ENCODE measurements at regions not wholly inside any gene's neighbourhood (a gene's known extent, or its start where the extent isn't known, plus 50 kb on each side); places are given as distances from the start of the nearest gene placed in this dataset.
"Not testable (repeated sequence)": the region's sequence is repeated elsewhere in the genome, so short reads cannot be mapped to it uniquely, and the experiment has no call there.

DNA sequence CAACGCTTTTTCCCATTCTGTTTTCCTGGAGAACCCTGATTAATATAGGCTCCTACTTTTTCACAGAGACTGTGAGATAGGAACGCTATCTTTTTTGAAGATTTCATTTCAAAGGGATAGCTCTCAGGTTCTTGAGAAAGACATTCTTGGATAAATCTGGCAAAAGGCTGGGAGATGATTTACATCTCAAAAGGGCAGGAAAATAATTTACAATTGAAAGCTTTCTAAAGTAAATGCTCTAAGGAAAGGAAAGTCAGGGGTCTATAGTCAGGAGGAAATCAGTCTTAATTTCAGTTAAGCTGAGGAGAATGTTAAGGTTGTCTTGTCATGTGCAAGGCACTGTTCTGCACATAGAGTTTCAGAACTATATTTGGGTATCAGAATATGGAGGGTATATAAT lies 278.8 kb downstream of the KIF20B start:
- H3K27ac ChIP-seq, result no peak overlapping the region
- no peak for TF ChIP-seq FOXP2 (optimal IDR thresholded peaks at IDR 0.05; ENCODE audit: control extremely low read depth, extremely low read length, insufficient read depth)
- TF ChIP-seq EZH2 (IDR thresholded peaks at IDR 0.05), result no peak
- TF ChIP-seq POLR2AphosphoS5 (IDR thresholded peaks at IDR 0.05; ENCODE audit: borderline replicate concordance, low read depth, low read length), result no peak
- H3K9ac ChIP-seq (ENCODE audit: insufficient read length), result no peak overlapping the region
- no peaks in the 10 kb centered on the region for H3K9me3 ChIP-seq (ENCODE audit: low read depth, low read length)
- no peak overlapping the region for H3K4me3 ChIP-seq
- H3K36me3 ChIP-seq (ENCODE audit: insufficient read depth, low read length), result no peaks in the 10 kb centered on the region
- no peak for DNase-seq (ENCODE audit: low read depth, low spot score)

DNA sequence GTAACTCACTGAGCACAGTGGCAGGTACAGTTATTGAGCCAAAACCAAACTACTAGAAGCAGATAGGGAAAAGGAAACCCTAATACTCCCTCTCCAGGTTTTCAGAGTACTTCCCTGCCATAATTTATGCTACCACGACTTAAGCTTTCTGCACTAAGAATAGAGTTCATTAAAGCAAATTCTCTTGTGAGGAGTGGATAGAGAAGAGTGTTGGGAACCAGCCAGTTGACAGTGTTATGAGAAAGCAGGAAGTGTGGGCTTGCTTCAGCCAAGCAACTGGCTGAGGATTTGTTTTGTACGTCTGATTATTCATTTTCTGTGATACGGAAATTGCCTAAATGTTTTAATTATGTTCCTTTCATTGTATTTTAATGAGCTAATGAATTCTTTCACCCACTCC lies 280.5 kb downstream of the KIF20B start:
- TF ChIP-seq EZH2 (IDR thresholded peaks at IDR 0.05), result no peak
- TF ChIP-seq FOXP2 (optimal IDR thresholded peaks at IDR 0.05; ENCODE audit: control extremely low read depth, extremely low read length, insufficient read depth), result no peak
- no peak for TF ChIP-seq POLR2AphosphoS5 (IDR thresholded peaks at IDR 0.05; ENCODE audit: borderline replicate concordance, low read depth, low read length)
- Histone ChIP-seq H3K4me3 (no peak overlapping the region), H3K27ac (no peak overlapping the region), H3K36me3 (ENCODE audit: insufficient read depth, low read length) (no peaks in the 10 kb centered on the region), H3K9ac (ENCODE audit: insufficient read length) (no peak overlapping the region), H3K9me3 (ENCODE audit: low read depth, low read length) (no peaks in the 10 kb centered on the region)
- no peak for DNase-seq (ENCODE audit: low read depth, low spot score)

DNA sequence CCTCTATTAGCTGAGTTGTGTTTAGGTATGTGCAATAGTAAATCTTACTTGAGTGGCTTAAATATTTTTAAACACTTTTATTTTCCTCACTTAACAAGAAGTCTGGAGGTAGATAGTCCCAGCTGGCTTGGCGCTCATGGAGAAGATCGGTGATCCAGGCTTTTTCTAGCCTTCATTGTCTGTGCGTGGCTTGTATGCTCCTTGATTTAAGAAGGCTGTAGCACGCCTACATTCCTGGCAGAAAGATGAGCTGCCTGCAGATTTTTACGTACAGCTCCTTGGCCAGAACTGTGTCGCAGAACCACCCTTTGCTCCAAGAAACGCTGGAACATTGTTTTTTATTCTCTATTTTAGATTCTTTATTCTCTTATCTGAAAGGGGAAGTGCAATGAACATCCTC lies 284.1 kb downstream of the KIF20B start:
- H3K9me3 ChIP-seq (ENCODE audit: low read depth, low read length), result no peaks in the 10 kb centered on the region
- H3K9ac ChIP-seq (ENCODE audit: insufficient read length), result no peak overlapping the region
- no peak overlapping the region for H3K4me3 ChIP-seq
- H3K36me3 ChIP-seq (ENCODE audit: insufficient read depth, low read length), result no peaks in the 10 kb centered on the region
- DNase-seq (ENCODE audit: low read depth, low spot score), result no peak
- H3K27ac ChIP-seq, result no peak overlapping the region
- TF ChIP-seq FOXP2 (optimal IDR thresholded peaks at IDR 0.05; ENCODE audit: control extremely low read depth, extremely low read length, insufficient read depth) (no peak), POLR2AphosphoS5 (IDR thresholded peaks at IDR 0.05; ENCODE audit: borderline replicate concordance, low read depth, low read length) (no peak), EZH2 (IDR thresholded peaks at IDR 0.05) (no peak)

DNA sequence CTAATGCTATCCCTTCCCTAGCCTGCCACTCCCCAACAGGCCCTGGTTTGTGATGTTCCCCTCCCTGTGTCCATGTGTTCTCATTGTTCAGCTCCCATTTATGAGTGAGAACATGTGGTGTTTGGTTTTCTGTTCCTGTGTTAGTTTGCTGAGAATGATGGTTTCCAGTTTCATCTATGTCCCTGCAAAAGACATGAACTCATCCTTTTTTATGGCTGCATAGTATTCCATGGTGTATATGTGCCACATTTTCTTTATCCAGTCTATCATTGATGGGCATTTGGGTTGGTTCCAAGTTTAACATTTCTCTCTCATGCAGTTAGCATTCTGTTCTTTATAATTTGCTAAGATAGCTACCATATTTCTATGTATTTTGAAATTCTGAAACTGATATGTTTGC lies 287.0 kb downstream of the KIF20B start:
- H3K27ac ChIP-seq, result not testable (repeated sequence)

DNA sequence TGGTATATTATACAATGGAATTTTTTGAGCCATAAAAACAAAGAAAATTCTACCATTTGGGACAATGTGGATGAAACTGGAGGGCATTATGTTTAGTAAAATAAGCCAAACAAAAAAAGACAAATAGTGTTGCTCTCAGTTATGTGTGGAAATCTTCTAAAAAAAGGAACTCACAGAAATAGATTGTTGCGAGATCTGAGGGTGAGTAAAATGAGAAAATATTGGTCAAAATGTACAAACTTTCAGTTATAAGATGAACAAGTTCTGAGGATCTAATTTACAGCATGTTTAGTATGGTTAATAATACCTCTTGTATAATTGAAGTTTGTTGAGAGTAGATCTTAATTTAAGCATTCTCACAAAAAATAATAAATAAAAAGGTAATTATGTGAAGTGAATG lies 291.2 kb downstream of the KIF20B start:
- Histone ChIP-seq H3K4me3 (no peak overlapping the region), H3K9me3 (ENCODE audit: low read depth, low read length) (no peaks in the 10 kb centered on the region), H3K9ac (ENCODE audit: insufficient read length) (no peak overlapping the region), H3K27ac (no peak overlapping the region), H3K36me3 (ENCODE audit: insufficient read depth, low read length) (no peaks in the 10 kb centered on the region)
- no peak for DNase-seq (ENCODE audit: low read depth, low spot score)
- TF ChIP-seq EZH2 (IDR thresholded peaks at IDR 0.05) (no peak), POLR2AphosphoS5 (IDR thresholded peaks at IDR 0.05; ENCODE audit: borderline replicate concordance, low read depth, low read length) (no peak), FOXP2 (optimal IDR thresholded peaks at IDR 0.05; ENCODE audit: control extremely low read depth, extremely low read length, insufficient read depth) (no peak)

More for the DNA sequence above, 287.0 kb downstream of the KIF20B start:
- not testable (repeated sequence) for H3K9ac ChIP-seq (ENCODE audit: insufficient read length); H3K4me3 ChIP-seq; H3K9me3 ChIP-seq (ENCODE audit: low read depth, low read length); H3K36me3 ChIP-seq (ENCODE audit: insufficient read depth, low read length); DNase-seq (ENCODE audit: low read depth, low spot score)

DNA sequence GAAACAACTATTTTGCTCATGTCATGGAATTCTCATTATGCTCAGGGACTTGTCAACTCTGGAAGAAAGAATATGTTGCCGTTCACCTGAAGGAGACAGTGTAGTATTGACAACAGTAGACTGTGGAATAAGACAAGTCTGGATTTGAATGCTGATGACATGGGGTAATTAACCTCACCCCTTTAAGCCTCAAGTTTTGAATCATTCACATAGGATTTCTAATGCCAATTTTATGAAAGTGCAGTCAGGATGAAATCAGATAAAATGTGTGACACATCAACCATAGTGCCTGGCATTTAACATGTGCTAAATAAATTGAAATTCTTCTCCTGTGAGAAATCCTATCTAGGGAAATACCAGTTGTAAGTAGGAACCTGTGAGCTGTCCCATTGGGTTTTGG lies 305.8 kb downstream of the KIF20B start:
- TF ChIP-seq POLR2AphosphoS5 (IDR thresholded peaks at IDR 0.05; ENCODE audit: borderline replicate concordance, low read depth, low read length) (no peak), FOXP2 (optimal IDR thresholded peaks at IDR 0.05; ENCODE audit: control extremely low read depth, extremely low read length, insufficient read depth) (no peak), EZH2 (IDR thresholded peaks at IDR 0.05) (no peak)
- no peak for DNase-seq (ENCODE audit: low read depth, low spot score)

DNA sequence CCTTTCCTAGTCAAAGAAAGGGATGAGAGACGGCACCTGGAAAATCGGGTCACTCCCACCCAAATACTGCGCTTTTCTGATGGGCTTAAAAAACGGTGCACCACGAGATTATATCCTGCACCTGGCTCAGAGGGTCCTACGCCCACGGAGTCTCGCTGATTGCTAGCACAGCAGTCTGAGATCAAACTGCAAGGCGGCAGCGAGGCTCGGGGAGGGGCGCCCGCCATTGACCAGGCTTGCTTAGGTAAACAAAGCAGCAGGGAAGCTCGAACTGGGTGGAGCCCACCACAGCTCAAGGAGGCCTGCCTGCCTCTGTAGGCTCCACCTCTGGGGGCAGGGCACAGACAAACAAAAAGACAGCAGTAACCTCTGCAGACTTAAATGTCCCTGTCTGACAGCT lies 309.9 kb downstream of the KIF20B start:
- DNase-seq (ENCODE audit: low read depth, low spot score); H3K4me3 ChIP-seq; H3K36me3 ChIP-seq (ENCODE audit: insufficient read depth, low read length); H3K9me3 ChIP-seq (ENCODE audit: low read depth, low read length); H3K9ac ChIP-seq (ENCODE audit: insufficient read length); H3K27ac ChIP-seq: not testable (repeated sequence)

More for the DNA sequence above, 305.8 kb downstream of the KIF20B start:
- Histone ChIP-seq H3K4me3 (no peak overlapping the region), H3K27ac (no peak overlapping the region), H3K9ac (ENCODE audit: insufficient read length) (no peak overlapping the region), H3K36me3 (ENCODE audit: insufficient read depth, low read length) (no peaks in the 10 kb centered on the region), H3K9me3 (ENCODE audit: low read depth, low read length) (no peaks in the 10 kb centered on the region)

DNA sequence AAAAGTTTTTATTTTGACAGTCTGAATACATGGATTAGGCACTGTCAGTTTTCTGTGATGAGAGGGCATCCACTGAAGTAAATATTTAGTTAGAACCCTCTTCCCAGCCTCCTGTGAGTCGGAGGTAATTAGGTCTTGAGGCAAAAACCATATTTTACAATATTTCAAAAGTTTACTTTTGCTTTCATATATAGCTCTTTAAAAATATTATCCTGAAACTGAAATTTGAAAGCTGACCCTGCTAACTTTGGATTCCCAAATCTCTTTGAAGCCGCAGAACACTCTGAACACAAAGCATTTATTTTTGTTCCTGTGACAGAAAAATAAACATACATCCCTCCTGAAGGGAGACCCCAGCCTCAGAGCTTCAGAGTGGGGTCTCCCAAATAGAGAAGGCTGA lies 317.4 kb downstream of the KIF20B start:
- no peak for DNase-seq (ENCODE audit: low read depth, low spot score)
- TF ChIP-seq EZH2 (IDR thresholded peaks at IDR 0.05) (no peak), FOXP2 (optimal IDR thresholded peaks at IDR 0.05; ENCODE audit: control extremely low read depth, extremely low read length, insufficient read depth) (no peak), POLR2AphosphoS5 (IDR thresholded peaks at IDR 0.05; ENCODE audit: borderline replicate concordance, low read depth, low read length) (no peak)
- Histone ChIP-seq H3K9me3 (ENCODE audit: low read depth, low read length) (no peaks in the 10 kb centered on the region), H3K9ac (ENCODE audit: insufficient read length) (no peak overlapping the region), H3K36me3 (ENCODE audit: insufficient read depth, low read length) (no peaks in the 10 kb centered on the region), H3K27ac (no peak overlapping the region), H3K4me3 (no peak overlapping the region)

DNA sequence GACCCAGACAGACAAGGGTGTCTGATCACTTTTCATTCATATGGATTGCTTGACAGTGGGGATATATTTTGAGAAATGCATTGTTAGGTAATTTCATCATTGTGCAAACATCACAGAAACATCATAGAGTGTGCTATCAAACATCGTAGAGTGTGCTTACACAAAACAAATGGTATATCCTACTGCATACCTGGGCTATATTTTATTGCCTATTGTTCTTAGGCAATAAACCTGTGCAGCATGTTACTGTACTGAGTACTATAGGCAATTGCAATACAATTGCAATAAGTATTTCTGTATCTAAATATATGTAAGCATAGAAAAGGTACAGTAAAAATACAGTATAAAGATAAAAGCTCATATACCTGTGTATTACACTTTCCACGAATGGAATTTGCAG lies 319.1 kb downstream of the KIF20B start:
- no peak for DNase-seq (ENCODE audit: low read depth, low spot score)
- H3K27ac ChIP-seq, result no peak overlapping the region
- TF ChIP-seq FOXP2 (optimal IDR thresholded peaks at IDR 0.05; ENCODE audit: control extremely low read depth, extremely low read length, insufficient read depth), result no peak
- no peak for TF ChIP-seq POLR2AphosphoS5 (IDR thresholded peaks at IDR 0.05; ENCODE audit: borderline replicate concordance, low read depth, low read length)
- no peak for TF ChIP-seq EZH2 (IDR thresholded peaks at IDR 0.05)
- H3K9ac ChIP-seq (ENCODE audit: insufficient read length), result no peak overlapping the region
- no peaks in the 10 kb centered on the region for H3K9me3 ChIP-seq (ENCODE audit: low read depth, low read length)
- no peak overlapping the region for H3K4me3 ChIP-seq
- no peaks in the 10 kb centered on the region for H3K36me3 ChIP-seq (ENCODE audit: insufficient read depth, low read length)
